ENCODE measurements at regions not wholly inside any gene's neighbourhood (a gene's known extent, or its start where the extent isn't known, plus 50 kb on each side); places are given as distances from the start of the nearest gene placed in this dataset.
"Not testable (repeated sequence)": the region's sequence is repeated elsewhere in the genome, so short reads cannot be mapped to it uniquely, and the experiment has no call there.

DNA sequence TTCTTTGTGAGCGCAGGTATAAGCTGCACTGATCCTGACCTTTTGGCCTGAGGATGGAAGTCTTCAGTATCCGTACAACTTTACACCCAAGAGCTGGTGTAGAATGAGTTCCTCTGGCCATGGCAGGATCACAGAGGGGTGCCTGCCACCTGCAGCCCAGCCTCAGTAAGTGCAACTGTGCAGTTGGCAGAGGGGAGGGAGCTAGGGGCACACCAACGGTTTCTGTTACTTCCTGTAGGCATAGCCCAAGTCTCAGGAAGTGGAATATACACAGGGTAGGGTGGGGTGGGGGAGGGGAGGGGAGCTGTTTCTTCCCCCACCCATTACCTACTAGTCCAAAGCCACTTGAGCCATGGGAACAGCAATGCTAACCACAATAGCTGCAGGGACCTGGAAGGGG is 85.4 kb upstream of the GBA3 start:
- DNase-seq (ENCODE audit: low read depth in 1 of 2, low spot score in 1 of 2) = peak; percentile 60 to 63
- no peaks in the 10 kb centered on the region for H3K27me3 ChIP-seq
- no peaks in the 10 kb centered on the region for H3K4me1 ChIP-seq (ENCODE audit: low read depth)
- no peaks in the 10 kb centered on the region for H3K9me3 ChIP-seq (ENCODE audit: low read depth)
- no peak overlapping the region for H3K27ac ChIP-seq
- TF ChIP-seq, protein P1, sequence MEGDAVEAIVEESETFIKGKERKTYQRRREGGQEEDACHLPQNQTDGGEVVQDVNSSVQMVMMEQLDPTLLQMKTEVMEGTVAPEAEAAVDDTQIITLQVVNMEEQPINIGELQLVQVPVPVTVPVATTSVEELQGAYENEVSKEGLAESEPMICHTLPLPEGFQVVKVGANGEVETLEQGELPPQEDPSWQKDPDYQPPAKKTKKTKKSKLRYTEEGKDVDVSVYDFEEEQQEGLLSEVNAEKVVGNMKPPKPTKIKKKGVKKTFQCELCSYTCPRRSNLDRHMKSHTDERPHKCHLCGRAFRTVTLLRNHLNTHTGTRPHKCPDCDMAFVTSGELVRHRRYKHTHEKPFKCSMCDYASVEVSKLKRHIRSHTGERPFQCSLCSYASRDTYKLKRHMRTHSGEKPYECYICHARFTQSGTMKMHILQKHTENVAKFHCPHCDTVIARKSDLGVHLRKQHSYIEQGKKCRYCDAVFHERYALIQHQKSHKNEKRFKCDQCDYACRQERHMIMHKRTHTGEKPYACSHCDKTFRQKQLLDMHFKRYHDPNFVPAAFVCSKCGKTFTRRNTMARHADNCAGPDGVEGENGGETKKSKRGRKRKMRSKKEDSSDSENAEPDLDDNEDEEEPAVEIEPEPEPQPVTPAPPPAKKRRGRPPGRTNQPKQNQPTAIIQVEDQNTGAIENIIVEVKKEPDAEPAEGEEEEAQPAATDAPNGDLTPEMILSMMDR (IDR thresholded peaks at IDR 0.05; ENCODE audit: low read depth, low read length) = peak; percentile 63
- no peak overlapping the region for H3K4me3 ChIP-seq
- H3K36me3 ChIP-seq = no peaks in the 10 kb centered on the region

DNA sequence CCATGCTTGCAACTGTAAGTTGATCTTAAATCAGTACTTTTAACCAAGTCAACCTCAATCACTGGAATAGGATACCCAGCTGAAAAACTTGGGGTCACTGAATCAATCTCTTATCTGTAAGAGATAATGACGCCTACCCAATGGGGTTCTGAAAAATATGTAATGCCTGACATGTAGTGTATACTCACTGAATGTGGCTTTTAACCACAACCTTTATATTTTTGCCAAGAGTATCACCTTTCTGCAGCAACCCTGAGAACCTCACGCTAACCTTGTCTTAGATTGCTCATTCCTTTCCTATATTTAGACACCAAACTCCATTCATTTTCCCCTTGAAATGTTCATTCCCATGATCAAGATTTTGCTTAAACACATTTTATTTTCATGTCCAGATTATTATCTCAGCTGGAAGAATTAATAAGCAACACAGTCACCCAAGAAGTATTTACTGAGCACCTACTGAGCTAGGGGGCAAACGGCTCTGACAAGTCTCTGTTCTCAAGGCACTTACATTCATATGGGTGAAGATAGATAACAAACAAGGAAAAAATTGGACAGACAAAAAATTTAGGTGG is 82.7 kb upstream of the GBA3 start:
- H3K4me3 ChIP-seq; H3K27ac ChIP-seq; H3K4me1 ChIP-seq (ENCODE audit: low read depth); H3K27me3 ChIP-seq; H3K36me3 ChIP-seq; H3K9me3 ChIP-seq (ENCODE audit: low read depth): not testable (repeated sequence)
- DNase-seq (ENCODE audit: low read depth in 1 of 2, low spot score in 1 of 2) = peak in 1 of 2 donors; percentile 6

DNA sequence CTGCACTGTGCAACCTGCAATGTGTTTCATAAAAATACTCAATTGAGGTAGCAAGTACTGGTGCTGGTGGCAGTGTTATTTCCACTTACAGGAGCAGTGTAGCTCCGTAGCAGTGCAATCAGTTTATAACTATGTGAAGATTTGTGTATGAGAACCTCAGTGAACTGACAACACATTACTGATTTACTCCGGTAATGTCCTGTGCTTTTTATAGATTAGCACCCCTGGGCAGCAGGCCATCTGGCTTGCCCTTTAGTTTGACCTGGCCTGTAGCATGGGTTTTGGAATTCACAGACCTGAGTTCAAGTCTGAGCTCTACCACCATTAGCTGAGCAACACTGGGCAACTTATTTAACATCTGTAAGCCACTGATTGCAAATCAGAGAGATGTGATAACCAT is 78.6 kb upstream of the GBA3 start:
- Histone ChIP-seq H3K36me3 (no peaks in the 10 kb centered on the region), H3K4me3 (no peak overlapping the region), H3K27ac (no peak overlapping the region), H3K9me3 (ENCODE audit: low read depth) (no peaks in the 10 kb centered on the region), H3K4me1 (ENCODE audit: low read depth) (no peaks in the 10 kb centered on the region), H3K27me3 (no peaks in the 10 kb centered on the region)
- TF ChIP-seq, protein P1 (IDR thresholded peaks at IDR 0.05; ENCODE audit: low read depth, low read length) = no peak
- no peak for DNase-seq (ENCODE audit: low read depth in 1 of 2, low spot score in 1 of 2)

DNA sequence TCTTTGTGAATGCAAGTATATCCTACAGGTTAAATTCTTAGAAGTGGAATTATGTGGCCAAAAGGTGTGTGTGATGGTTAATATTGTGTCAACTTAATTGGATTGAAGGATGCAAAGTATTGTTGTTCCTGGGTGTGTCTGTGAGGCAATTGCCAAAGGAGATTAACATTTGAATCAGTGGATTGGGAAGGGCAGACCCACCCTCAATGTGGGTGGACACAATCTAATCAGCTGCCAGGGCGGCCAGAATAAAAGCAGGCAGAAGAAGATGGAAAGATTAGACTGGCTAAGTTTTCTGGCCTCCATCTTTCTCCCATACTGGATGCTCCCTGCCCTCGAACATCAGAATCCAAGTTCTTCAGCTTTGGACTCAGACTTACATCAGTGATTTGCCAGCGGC is 76.2 kb upstream of the GBA3 start:
- H3K36me3 ChIP-seq = no peaks in the 10 kb centered on the region
- H3K4me3 ChIP-seq = no peak overlapping the region
- no peaks in the 10 kb centered on the region for H3K27me3 ChIP-seq
- H3K9me3 ChIP-seq (ENCODE audit: low read depth) = no peaks in the 10 kb centered on the region
- TF ChIP-seq, protein P1 (IDR thresholded peaks at IDR 0.05; ENCODE audit: low read depth, low read length) = no peak
- no peak for DNase-seq (ENCODE audit: low read depth in 1 of 2, low spot score in 1 of 2)
- H3K4me1 ChIP-seq (ENCODE audit: low read depth) = no peaks in the 10 kb centered on the region
- no peak overlapping the region for H3K27ac ChIP-seq

DNA sequence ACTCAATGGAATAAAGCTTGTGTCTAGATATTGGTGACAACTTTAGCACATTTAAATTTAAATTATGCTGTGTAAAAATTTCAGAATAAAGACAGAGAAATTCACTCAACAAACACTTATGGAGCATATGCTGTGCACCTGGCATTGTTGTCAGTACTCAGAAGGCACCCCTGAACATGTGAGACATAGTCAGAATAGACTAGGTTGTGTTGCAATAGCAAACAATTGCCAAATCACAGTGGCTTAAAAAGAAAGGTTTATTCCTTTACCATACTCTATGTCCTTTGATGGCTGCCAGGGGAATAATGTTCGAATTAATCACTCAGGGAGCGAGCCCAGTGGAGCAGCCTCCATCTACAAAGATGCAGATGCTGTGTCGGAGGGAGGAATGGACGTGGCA is 72.6 kb upstream of the GBA3 start:
- not testable (repeated sequence) for H3K9me3 ChIP-seq (ENCODE audit: low read depth); H3K4me1 ChIP-seq (ENCODE audit: low read depth); H3K36me3 ChIP-seq; H3K27me3 ChIP-seq; H3K4me3 ChIP-seq; H3K27ac ChIP-seq
- peak in 1 of 2 donors; percentile 4 for DNase-seq (ENCODE audit: low read depth in 1 of 2, low spot score in 1 of 2)

DNA sequence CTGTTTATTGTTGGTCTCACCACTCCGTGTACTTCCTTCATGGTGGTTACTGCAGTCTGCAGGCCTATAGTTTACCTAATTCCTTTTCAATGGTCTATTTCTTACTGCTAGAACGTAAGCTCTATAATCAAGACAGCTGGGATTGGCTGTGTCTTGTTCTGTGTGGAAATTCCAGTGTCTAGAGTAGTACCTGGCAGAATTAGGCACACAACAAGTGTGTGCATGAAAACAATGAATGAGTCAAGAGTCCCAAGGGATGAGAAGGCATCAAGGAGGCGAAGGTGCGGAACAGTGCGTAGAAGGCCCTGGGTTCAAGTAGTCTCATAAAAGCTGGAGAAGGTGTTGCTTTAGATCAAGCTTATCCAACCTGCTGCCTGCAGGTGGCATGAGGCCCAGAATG is 70.8 kb upstream of the GBA3 start:
- H3K27me3 ChIP-seq; H3K36me3 ChIP-seq; H3K27ac ChIP-seq; H3K4me1 ChIP-seq (ENCODE audit: low read depth); H3K9me3 ChIP-seq (ENCODE audit: low read depth); DNase-seq (ENCODE audit: low read depth in 1 of 2, low spot score in 1 of 2); H3K4me3 ChIP-seq: not testable (repeated sequence)

DNA sequence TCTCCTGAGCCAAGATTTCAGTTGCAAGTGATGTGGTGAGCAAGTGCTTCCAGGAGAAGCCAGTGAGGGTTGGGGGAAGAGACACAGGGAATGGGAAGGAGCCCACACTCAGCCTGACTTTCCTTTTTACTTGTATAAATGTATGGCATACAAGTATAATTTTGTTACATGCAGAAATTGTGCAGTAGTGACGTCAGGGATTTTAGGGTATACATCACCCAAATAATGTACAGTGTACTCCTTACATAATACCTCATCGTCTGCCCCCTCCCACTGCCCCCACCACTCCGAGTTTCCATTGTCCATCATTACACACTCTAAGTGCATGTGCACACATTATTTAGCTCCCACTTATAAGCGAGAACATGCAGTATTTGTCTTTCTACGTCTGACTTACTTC is 68.7 kb upstream of the GBA3 start:
- not testable (repeated sequence) for H3K4me1 ChIP-seq (ENCODE audit: low read depth); H3K36me3 ChIP-seq; H3K4me3 ChIP-seq; H3K27ac ChIP-seq; H3K9me3 ChIP-seq (ENCODE audit: low read depth); H3K27me3 ChIP-seq; DNase-seq (ENCODE audit: low read depth in 1 of 2, low spot score in 1 of 2)

DNA sequence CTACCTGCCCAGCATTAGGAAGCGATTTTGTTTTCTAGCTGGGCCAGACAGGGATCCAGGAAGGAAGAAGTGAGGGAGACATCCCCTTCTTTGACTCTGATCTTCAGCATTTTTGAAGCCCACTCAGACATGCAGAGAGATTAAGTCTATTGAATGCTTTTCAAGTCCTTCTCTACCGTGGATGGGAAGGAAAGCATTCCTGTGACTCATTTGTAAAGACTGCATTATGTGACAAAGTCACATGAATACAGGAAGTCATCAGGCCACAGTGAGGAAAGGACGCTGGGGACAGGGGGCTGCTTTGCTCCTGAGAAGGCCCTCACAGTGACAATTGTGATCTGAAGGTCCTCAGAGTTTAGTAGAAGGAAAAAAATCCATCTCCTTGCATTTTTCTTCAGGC is 67.4 kb upstream of the GBA3 start:
- TF ChIP-seq, protein P1 (IDR thresholded peaks at IDR 0.05; ENCODE audit: low read depth, low read length) = no peak
- Histone ChIP-seq H3K36me3 (no peaks in the 10 kb centered on the region), H3K27ac (no peak overlapping the region), H3K27me3 (no peaks in the 10 kb centered on the region), H3K4me1 (ENCODE audit: low read depth) (no peaks in the 10 kb centered on the region), H3K4me3 (no peak overlapping the region), H3K9me3 (ENCODE audit: low read depth) (no peaks in the 10 kb centered on the region)
- no peak for DNase-seq (ENCODE audit: low read depth in 1 of 2, low spot score in 1 of 2)

DNA sequence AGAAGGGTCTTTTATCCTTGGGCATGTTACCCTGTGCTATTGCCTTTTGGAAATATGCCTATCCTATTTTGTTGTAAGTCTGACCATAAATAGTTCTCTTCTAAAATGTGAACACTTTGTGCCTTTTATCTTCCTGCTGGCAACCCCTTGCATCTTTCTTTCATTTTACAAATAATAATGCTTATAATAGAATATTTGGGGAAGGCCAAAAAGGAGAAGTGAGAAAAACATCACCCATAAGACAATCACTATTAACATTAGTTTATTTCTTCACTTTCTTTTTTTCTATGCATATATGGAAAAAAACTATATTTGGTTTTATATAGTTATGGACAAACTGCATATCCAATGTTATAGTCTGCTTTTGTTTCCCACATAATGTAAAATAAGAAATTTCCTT is 64.9 kb upstream of the GBA3 start:
- not testable (repeated sequence) for H3K4me1 ChIP-seq (ENCODE audit: low read depth); DNase-seq (ENCODE audit: low read depth in 1 of 2, low spot score in 1 of 2); H3K9me3 ChIP-seq (ENCODE audit: low read depth); H3K27ac ChIP-seq; H3K27me3 ChIP-seq; H3K36me3 ChIP-seq; H3K4me3 ChIP-seq

DNA sequence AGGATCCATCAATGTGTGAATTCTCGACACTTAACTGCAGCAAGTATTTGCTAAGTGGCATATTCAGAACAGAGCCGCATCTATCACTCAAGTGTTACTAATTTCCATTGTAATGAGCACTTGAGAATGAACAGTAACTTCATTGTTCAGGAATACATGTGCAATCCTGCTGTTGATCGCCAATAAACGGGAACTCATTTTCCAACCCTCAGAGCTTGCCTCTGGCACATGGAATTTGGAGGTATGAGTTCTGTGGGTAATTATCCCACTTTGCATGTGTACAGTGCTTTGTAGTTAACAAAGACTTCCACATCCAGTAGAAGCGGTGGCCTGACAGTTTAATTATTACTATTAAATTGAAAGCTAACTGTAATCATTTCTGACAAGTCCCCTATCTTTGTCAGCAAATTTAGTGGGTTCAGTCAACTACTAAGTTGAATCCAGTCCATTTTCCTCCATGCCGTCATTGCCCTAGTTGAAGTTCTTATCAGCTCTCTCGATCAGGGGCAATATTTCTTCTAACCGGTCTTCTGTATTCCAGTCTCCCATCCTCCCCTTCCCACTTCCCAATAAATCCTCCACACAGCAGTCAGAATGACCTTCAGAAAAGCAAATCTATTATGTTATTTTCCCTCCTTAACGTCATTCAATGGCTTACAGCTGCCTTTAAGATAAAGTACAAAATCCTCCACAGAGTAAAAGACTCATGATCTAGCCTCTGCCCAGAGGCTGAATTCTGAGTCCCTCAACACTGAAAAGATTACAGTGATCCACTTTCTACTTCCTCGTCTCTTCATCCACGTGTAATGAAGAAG is 62.4 kb upstream of the GBA3 start:
- DNase-seq (ENCODE audit: low read depth in 1 of 2, low spot score in 1 of 2); H3K36me3 ChIP-seq; H3K4me3 ChIP-seq; H3K27ac ChIP-seq; H3K27me3 ChIP-seq; H3K4me1 ChIP-seq (ENCODE audit: low read depth); H3K9me3 ChIP-seq (ENCODE audit: low read depth): not testable (repeated sequence)

Measured in cardiac muscle cell (in vitro differentiated cells and primary cell).